GM18907 (cell line): ENCODE measurements at regions not wholly inside any gene's neighbourhood (a gene's known extent, or its start where the extent isn't known, plus 50 kb on each side); places are given as distances from the start of the nearest gene placed in this dataset.
A peak's percentile ranks its signal among the peaks of the same experiment; 100 is the strongest.
"Not testable (repeated sequence)": the region's sequence is repeated elsewhere in the genome, so short reads cannot be mapped to it uniquely, and the experiment has no call there.

ENCODE experiments used
- ATAC-seq: cut with Tn5 transposase; IDR thresholded peaks from one replicate; pipeline ENCODE4 v1.9.1; 2021; ENCODE audit warnings: mild to moderate bottlenecking, moderate library complexity; ENCODE audit not compliant: unreplicated experiment

DNA sequence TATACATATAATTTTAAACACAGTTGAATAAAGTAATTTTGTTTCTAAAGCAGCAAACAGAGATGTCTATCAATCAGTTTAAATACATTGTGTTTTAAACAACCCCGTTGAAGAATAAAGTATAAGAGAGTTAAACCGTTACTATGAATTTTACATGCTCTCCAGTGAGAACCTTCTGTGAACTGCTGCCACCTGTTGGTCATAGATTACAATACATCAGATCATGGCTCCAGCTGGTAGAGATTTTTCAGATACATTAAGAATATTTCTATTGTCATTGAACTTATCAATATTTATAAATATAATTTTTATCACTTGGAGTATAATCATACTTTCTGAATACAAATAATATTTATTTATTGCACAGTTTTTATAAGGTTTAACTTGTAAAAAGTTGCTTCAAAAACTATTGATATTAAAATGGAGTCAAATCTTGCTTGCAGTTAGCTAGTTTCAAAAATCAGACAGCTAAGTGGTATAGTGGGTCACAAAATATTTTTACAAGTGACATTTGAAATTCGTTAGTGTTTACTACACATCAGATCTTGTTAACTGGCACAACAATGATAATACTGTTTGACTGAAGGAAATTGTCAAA is 561.2 kb upstream of the PHF14 start:
- peak; percentile 85 for ATAC-seq

GRCh38 chr7:10418985-10419384 is 554.7 kb upstream of the PHF14 start:
- ATAC-seq, result no peak

DNA sequence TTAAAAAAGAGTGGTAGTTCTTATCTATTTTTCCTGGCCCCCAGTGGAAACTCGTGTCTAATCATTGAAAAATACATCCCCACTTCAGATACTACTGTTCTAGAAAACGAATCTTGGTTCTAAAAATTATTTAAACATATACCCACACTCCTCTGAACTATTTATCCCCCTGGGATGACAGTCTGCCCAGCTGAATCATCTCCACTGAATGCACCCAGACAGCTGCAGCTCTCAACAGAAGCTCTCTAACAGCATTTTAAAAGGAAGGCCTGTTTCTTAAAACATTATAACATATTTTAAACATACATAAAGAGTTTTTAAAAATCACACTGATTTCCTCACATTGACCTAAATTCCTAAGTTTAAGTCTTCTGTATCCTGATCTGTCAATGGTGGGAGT is 544.6 kb upstream of the PHF14 start:
- no peak for ATAC-seq

GRCh38 chr7:10429511-10429910 is 544.2 kb upstream of the PHF14 start:
- no peak for ATAC-seq

DNA sequence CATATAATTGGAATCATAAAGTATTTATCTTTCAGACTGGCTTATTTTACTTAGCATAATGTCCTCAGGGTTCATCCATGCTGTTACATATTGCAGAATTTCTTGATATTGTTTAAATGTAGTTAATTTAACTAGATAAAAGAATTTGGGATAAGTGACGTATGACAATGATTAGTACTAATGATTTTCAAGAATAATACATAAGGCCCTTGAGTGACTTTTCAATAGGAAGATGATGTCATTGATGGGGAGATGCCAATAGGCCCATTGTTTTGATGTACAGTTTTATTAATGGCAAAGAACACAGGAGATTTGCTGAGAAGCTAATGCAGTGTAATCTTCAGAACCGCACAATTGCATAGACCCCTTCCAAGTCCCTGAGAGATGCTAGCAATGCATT is 537.4 kb upstream of the PHF14 start:
- ATAC-seq, result no peak

- ATAC-seq, result no peak
Observed at GRCh38 chr7:10439027-10439426, 534.6 kb upstream of the PHF14 start.

DNA sequence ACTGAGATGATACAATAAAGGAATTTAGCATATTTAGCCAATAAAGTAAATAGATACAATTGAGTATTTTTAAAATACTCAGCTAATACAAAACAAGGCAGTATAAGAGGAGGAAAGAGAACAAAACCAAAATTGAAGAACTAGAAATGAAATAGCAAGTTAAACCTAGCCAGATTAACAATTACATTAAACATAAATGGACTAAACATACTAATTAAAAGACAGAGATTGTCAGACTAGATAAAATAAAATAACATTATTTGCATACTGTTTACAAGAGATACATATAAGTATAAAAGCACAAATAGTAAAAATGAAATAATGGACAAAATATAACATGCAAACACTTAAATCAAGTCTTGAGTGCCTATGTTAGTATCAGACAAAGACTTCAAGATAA is 517.7 kb upstream of the PHF14 start:
- ATAC-seq, result no peak

DNA sequence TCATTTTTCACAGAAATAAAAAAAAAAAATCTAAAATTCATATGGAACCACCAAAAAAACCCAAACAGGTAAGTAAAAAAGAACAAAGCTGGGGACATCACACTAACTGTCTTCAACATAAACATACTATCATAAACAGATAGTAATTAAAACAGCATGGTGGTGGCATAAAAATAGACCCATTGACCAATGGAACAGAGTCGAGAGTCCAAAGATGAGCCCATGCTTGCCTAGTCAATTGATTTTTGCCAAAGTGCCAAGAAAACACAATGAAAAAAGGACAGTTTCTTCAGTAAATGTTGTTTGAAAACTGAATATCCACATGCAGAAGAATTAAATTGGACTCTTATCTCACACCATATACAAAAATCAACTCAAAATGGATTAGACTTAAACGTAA is 513.2 kb upstream of the PHF14 start:
- no peak for ATAC-seq

DNA sequence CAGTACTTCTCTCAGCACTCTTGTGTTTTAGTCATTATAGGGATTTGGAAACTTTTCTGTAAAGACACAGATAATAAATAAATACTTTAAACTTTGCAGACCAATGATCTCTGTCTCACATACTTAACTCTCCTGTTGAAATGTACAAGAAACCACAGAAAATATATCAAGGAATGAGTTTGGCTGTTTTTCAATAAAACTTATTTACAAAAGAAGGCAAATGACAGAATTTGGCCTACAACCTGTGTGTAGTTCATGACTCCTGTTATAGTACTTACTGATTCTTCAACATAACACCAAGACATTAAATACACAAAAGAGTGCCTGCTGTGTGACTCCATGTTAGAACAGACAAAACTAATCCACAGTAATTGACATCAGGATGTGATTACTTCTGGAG is 510.0 kb upstream of the PHF14 start:
- ATAC-seq, result no peak

DNA sequence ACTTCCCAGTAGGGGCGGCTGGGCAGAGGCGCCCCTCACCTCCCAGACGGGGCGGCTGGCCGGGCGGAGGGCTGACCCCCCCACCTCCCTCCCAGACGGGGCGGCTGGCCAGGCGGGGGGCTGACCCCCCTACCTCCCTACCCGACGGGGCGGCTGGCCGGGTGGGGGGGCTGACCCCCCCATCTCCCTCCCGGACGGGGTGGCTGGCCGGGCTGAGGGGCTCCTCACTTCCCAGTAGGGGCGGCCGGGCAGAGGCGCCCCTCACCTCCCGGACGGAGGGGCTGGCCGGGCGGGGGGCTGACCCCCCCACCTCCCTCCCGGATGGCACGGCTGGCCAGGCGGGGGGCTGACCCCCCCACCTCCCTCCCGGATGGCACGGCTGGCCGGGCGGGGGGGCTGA is 508.1 kb upstream of the PHF14 start:
- ATAC-seq, result not testable (repeated sequence)

DNA sequence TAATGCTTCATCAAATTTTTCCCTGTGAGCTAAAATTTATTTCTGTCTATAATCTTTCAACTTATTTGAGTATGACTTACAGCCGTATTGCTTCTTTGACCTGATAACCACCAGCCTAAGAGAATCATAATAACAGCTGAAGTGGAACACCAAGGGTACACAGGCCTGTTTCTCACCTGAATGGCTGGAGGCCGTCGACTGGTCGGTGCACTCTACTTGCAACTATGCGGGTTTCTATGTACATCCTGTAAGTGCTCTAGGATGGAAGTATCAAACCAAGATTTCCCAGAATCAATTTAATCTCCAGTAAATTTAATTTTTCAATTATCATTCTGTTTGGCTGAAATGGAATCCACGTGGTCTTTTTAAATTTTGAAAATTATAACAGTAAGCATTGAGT is 504.8 kb upstream of the PHF14 start:
- no peak for ATAC-seq

DNA sequence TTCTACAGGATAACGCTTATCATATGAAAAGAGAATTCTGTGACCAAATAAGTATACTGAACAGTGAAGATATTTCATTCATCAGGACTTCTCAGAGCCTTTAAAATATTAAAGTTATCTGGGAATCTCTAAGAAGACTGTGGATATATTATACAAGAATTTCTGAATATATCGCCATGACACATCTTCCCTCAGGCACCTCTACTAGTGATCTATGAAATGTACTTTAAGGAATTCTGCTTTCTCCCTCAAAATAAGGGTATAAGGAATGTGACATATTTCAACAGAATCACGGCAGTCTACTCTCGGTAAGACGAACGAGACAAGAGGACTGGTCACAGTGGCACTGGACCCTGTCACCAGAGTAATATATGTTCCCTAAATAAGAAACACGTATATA is 504.2 kb upstream of the PHF14 start:
- ATAC-seq, result no peak

DNA sequence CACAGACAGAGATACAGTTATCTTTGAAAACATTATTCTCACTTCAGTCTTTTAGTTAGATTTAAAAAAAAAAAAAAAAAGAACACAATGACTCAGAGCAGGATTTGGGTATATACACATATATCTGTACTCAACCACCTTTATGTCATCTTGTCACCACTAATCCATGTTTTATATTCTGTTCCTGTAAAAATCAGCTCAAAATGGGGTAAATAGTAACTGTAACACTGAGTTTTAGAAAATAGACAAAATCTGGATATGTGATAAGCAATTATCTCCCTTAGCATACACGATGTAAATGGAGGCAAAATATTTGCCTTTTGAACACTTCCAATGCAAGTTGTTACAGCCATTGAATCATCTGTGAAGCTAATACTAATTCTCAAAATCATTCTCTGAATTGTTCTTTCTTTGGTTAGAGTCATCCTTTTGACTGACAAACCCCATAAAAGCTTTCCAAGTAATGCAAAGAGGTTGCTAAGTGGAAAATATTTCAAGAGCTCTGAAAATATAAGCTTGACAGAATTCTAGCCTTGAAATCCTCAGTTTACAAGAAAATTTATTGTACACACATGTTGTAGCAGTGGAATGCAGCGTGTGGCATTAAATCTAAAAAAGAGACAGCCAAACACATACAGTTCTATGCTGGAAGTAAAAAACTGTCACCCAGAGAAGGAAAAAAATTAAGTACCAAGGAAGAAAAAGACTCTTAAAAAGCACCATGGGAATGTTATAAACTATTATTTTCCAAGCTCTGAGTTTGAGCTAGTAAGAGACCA is 502.2 kb upstream of the PHF14 start:
- no peak for ATAC-seq

GRCh38 chr7:10472115-10472514 is 501.6 kb upstream of the PHF14 start:
- no peak for ATAC-seq

GRCh38 chr7:10473569-10473968 is 500.1 kb upstream of the PHF14 start:
- no peak for ATAC-seq

DNA sequence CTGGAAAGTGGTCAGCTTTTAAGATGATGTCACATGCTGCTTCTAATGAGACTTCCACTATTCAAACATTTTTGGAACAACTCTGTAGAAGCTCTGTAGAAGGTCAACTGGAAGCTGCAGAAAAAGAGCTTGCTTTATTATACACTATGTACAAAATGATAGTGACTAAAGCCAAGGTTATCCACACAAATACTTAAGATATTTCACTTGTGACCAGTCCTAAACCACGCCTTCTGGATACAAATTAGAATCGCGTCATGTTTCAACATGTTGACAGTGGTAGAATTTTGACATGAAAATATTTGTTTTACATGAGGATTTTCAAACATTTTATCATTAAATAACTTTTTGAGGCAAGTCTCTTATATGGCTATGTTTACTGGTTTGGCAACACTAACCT is 499.6 kb upstream of the PHF14 start:
- ATAC-seq, result no peak

DNA sequence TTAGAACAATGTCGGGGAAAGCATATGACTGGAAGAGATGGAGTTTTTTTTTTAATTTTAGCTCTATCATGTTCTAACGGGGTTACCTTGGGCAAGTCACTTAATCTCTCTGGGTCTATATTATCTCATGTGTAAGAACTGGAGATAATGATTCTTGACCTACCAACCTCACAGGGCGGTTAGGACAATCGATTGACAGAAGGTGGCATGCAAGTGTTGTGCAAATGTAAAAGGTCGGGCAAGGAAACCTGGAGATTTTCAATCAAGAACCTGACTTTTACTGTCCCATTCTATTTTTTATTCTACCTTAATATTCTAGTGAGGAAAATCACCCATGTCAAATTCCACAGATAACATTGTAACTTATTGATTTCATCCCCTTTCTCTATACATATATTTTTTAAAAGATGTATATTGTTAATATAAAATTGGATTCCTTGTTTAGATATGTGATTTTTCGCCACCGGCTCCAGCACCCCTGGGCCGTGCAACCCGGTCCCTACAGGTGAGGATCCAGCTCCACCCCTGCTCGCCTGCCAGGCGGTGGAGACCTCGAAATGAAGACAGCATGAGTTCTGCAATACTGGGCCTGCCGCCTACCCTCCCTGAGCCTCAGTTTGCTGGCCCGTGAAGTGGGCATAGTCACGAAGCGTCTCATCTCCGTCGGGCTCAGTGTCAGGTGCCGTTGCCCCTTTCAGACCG is 497.6 kb upstream of the PHF14 start:
- ATAC-seq, result no peak

- ATAC-seq, result no peak
Observed at GRCh38 chr7:10476642-10477041, 497.0 kb upstream of the PHF14 start.

GRCh38 chr7:10483671-10484070 is 490.0 kb upstream of the PHF14 start:
- ATAC-seq, result no peak

- ATAC-seq, result no peak
Observed at GRCh38 chr7:10484767-10485166, 488.9 kb upstream of the PHF14 start.

DNA sequence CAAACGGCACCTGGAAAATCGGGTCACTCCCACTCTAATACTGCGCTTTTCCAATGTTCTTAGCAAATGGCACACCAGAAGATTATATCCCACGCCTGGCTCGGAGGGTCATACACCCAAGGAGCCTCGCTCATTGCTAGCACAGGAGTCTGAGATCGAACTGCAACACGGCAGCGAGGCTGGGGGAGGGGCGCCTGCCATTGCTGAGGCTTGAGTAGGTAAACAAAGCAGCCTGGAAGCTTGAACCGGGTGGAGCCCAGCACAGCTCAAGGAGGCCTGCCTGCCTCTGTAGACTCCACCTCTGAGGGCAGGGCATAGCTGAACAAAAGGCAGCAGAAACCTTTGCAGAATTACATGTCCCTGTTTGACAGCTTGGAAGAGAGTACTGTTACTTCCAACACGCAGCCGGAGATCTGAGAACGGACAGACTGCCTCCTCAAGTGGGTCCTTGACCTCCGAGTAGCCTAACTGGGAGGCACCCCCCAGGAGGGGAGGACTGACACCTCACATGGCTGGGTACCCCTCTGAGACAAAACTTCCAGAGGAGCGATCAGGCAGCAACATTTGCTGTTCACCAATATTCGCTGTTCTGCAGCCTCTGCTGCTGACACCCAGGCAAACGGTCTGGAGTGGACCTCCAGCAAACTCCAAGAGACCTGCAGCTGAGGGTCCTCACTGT is 472.3 kb upstream of the PHF14 start:
- ATAC-seq, result not testable (repeated sequence)

- no peak for ATAC-seq
Observed at GRCh38 chr7:10507032-10507431, 466.6 kb upstream of the PHF14 start.
